NCI-H1930 (cell line): ENCODE measurements at regions not wholly inside any gene's neighbourhood (a gene's known extent, or its start where the extent isn't known, plus 50 kb on each side); places are given as distances from the start of the nearest gene placed in this dataset.

ENCODE experiments used
- DNase-seq, 2 experiments: peaks; one replicate each; lab custom pipeline; 2025; lab: John Stamatoyannopoulos, UW

- DNase-seq: no peak
Observed at GRCh38 chr17:54836723-54837462, 63.8 kb upstream of the TOM1L1 start.

- no peak for DNase-seq
Observed at GRCh38 chr17:54838651-54839421, 61.8 kb upstream of the TOM1L1 start.

- DNase-seq: no peak
Observed at GRCh38 chr17:54839447-54839846, 61.2 kb upstream of the TOM1L1 start.

GRCh38 chr17:54840885-54841591 is 59.6 kb upstream of the TOM1L1 start:
- no peak for DNase-seq

GRCh38 chr17:54841656-54842055 is 59.0 kb upstream of the TOM1L1 start:
- no peak for DNase-seq

GRCh38 chr17:54844233-54844632 is 56.4 kb upstream of the TOM1L1 start:
- no peak for DNase-seq

- DNase-seq: no peak
Observed at GRCh38 chr17:54848368-54848987, 52.2 kb upstream of the TOM1L1 start.

- no peak for DNase-seq
Observed at GRCh38 chr17:54849660-54850059, 51.0 kb upstream of the TOM1L1 start.
